ENCODE measurements at regions not wholly inside any gene's neighbourhood (a gene's known extent, or its start where the extent isn't known, plus 50 kb on each side); places are given as distances from the start of the nearest gene placed in this dataset.
"Not testable (repeated sequence)": the region's sequence is repeated elsewhere in the genome, so short reads cannot be mapped to it uniquely, and the experiment has no call there.

DNA sequence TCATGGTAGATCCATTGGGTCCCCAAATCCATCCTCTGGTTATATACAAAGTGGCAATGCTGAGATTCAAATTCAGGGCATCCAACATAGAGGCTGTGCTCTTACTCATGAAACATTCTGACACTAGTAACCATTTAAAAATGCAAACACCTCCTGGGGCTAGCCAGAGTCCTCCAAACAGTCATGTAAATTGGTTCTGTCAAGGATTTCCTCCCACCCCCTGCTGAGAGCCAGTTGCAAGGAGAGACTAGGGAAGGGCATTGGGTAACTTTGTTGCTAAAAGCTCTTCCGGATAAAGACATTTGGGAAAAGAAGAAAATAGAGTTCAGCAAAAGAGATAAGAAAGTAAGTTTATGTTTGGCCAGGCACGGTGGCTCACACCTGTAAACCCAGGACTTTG is 58.3 kb downstream of the ART5 start:
- not testable (repeated sequence) for DNase-seq

DNA sequence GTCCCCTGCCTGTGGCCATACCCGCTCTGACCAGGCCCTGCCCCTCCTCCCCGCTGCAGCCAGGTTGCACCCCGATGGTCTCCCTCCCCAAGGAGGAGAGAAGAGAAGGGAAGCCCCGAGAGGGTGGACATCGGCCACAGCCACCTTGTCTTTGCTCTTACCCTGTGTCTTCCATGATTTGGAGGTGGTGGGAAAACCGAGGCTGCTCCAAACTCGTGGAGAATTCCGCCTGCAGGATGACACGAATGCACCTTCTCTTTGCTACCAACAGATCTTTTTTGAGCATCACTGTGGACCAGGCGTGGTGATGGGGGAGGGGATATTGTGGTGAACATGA is 60.4 kb downstream of the ART5 start:
- DNase-seq = not testable (repeated sequence)

DNA sequence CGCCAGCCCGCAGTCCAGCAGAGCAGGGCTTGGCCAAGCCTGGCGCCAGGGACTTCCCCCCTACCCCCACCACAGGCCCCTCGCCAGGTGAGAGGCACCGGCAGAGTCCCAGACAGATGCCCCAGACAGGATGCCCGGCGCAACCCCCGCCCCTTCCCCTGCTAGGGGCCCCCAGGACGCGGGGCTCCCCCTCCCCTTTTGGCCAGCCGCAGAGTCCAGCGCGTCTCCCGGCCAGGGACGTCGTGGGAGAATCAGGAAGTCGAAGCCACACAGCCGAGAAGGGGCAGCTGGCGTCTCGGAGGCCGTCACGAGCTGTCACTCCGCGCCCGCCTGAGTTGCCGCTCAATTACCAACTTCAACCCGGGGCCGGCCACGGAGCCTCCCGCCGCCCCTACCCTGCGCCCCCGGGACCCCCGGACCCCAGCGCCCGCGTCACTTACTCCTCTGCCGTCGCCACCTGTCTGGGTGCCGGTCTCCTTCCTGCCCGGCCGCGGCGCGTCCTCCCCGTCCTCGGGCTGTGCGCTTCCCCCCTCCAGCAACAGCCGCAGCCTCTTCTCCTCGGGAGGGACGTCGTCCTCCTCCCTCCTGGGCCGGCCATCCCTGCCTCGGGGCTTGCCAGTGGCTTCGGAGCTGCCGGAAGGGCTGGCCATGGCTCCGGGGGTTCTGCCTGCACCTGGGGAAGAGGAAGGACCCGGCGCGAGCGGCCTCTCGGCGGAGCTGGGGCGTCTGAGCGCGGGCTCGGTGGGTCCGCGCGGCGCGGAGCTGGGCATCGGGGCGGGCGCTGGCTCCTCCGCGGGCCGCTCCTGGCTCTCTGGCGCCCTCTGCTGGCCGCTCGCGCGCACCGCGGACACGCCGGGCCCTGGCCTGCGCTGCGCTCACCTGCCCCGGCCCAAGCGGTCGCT is 61.1 kb downstream of the ART5 start:
- DNase-seq = peak; percentile 30

DNA sequence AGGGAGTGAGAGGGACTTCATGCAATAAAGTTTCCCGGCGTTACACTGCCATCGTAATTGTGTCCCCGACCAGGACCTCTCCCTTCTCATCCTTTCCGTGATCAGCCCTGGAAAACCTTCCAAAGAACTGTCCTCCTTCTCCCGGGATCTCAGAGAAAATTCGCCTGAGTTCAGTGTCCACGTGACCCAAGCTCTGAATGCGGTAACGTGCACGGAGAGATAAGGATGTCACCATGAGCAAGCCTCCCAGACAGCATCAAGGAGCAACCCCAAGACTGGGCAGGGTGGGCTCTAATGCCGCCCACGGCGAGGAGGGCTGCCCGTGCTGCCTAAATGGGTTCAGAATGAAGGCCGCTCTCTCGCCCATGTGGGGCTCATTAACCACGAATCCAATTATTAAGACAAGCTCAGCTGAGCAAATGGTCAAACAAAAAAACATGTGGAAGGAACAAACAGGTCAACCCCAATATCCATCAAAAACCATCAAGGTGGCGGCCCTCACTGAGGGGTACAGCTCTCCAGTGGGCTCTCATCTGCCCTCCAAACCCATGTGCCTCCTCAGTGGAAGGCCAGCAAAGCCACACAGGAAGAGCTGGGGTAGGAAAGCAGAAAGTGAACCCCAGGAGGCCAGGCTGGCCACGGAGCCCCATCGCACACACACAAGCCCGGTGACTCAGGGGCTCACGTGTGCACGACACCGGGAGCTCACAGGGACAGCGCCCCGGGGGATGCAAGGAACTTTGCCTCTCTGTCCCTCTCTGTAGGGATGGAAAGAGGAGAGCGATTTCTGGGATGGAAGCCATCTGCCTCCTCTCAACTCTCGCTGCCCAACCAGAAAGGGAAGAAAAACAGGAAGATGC is 62.0 kb downstream of the ART5 start:
- DNase-seq = not testable (repeated sequence)

DNA sequence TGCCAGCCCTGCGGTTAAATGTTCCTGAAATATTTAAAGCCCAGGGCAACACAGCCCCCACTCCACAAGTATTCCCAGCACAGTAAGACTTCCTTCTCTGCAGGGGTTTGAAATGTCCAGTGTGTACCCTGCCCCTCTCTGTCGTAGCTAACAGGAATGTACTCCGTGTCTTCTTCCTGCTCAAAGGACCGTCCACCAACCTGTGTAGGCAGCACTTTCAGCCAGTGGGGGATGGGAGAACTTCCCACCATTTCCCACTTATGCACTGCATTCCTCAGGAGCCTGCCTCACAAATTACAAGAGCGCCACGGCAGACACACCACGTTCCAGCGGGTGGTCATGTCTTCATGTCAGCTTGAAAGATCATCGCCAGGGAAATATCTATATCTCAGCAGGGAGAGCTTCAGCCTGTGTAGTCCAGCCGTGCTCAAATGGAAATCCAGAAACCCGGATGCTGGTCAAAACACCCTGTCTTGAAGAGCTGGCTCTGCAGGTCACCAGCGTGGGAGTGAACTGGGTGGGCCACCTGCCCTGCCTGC is 65.7 kb downstream of the ART5 start:
- not testable (repeated sequence) for DNase-seq

DNA sequence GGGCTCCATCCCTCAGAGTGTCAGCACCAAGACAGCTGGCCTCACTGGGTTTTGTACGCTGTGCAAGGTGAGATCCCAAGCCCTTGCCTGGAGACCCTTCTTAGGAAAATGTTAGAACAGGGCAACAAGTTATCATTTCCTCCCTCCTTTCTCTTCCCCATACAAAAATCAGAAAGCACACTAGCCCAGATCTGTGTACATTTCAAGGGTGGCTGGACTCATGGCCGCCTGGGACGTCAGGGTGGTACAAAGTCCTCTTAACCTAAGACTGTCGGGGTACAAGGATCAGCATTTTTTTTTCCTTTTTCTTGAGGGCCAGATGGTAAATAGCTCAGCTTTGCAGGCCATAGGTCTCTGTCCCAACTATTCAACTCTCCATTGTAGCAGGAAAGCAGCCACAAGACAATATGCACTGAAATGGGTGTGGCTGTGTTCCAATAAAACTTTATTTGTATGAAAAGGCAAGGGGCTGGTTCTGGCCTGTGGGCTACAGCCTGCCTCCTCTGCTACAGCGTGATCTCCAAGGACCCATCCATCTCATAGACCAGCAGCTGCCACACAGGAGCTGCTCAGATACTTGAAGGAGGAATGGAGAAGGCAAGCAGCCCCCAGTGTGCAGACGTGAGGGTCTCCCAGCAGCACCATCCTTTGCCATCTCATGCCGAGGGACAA is 68.7 kb downstream of the ART5 start:
- DNase-seq = not testable (repeated sequence)

DNA sequence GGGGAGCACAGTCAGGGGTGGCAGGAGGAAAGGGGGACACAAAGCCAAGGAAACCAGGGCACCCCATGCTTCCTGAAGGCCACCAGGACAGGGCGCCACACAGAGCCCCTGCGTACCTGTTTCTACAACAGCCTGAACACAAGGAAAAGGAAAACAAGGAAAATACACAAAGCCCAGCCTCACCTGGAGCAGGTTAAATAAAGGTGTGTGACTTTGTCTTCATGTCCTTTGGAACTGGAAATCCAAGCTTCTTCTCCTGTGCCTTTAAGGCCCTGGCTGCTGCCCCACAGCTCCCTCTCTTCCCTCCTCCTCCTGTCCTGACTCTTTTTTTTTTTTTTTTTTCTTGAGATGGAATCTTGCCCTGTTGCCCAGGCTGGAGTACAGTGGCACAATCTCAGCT is 70.0 kb downstream of the ART5 start:
- DNase-seq = not testable (repeated sequence)

DNA sequence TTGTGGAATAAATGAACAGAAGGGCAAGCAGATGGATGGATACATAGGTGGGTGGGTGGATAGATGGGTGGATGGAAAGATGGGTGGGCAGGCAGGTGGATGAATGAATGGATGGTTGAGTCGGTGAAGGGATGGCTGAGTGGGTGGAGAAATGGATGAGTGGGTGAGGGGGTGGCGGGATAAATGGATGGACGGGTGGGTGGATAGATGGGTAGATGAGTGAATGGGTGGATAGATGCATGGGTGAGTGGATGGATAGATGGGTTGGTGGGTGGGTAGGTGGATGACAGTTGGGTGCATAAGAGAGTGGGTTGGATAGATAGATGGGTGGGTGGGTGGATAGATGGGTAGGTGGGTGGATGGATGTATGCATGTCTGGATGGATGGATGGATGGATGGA is 76.0 kb downstream of the ART5 start:
- not testable (repeated sequence) for DNase-seq

DNA sequence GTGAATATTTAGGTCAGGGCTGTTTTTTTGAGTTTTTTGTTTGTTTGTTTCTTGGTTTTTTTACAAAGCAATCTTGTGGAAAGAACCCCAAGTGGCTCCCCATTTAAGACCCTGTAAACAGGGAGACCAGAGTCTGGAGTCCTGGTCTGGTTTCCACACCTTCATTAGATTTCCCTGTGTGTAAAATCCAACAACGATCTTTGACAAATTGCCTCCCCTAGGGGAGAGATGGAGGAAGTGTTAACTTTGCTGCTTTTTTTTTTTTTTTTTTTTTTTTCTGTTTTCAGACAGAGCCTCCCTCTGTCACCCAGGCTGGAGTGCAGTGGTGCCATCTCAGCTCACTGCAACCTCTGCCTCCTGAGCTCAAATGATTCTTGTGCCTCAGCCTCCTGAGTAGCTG is 77.4 kb downstream of the ART5 start:
- DNase-seq = not testable (repeated sequence)

DNA sequence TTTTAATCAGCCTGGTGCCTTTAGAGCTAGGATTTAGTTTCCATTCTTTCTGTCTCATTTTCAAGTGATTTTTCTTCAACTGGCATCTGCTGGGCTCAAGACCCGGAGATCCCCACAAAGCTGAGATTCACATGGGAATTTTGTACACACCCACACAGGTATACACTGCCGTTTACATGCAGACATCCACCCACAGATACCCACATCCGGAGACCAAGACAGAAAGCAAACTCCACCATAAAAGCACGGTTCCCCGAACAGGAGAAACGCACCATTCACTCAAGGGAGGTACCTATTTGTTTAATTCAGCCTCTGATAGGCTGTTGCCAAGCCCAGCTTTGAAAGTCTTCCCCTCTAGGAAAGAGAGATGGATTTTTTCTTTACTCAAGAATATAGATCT is 87.2 kb downstream of the ART5 start:
- DNase-seq = not testable (repeated sequence)

DNA sequence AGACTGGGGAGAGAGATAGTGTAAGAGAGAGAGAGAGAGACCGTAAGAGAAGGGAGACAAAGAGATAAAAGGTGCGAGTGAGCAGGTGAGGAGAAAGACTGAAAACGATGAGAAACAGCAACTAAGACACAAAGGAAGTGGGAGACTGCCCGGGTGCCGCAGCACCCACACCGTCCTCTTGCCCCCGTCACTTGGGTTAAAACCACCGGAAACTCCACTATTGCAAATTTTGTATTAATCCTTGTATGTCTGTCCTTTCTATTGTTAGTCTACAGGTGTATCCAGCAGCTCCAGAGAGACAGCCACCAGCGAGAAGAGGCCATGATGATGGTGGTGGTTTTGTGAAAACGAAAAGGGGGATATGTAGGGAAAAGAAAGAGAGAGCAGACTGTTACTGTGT is 96.8 kb downstream of the ART5 start:
- DNase-seq = not testable (repeated sequence)

DNA sequence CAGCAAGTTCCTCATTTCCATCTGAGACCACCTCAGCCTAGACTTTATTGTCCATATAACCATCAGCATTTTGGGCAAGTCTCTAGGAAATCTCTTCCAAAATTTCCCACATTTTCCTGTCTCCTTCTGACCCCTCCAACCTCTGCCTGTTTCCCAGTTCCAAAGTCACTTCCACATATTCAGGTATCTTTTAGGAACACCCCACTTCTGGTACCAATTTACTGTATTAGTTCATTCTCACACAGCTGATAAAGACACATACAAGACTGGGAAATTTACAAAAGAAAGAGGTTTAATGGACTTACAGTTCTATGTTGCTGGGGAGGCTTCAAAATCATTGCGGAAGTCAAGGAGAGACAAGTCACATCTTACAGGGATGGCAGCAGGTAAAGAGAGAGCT is 103.6 kb downstream of the ART5 start:
- DNase-seq = not testable (repeated sequence)

DNA sequence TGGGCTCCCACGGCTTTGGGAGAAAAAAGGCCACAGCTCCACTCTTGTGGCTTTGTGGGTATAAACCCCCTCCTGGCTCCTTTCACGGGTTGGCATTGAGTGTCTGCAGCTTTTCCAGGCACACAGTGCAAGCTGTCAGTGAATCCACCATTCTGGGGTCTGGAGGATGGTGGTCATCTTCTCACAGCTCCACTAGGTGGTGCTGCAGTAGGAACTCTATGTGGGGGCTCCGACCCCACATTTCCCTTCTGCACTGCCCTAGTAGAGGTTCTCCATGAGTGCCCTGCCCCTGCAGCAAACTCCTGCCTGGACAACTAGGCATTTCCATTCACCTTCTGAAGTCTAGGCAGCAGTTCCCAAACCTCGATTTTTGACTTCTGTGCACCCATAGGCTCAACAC is 104.5 kb downstream of the ART5 start:
- not testable (repeated sequence) for DNase-seq

DNA sequence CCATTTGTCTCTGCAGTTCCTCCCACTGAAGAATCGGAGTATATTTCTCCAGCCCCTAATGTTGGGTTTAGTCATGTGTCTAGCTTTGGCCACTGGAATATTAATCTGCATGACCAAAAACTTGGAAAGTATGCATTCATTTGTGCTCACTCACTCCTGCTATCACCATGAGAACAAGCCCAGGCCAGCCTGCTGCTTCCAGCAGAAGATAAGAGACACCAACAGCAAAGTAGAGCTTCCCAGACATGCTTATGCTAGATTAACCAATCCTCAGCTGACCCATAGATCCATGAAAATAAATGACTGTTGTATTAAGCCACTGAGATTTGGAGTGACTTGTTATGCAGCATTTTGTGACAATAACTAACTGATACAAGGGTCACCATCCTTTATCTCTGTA is 108.8 kb downstream of the ART5 start:
- DNase-seq = not testable (repeated sequence)

DNA sequence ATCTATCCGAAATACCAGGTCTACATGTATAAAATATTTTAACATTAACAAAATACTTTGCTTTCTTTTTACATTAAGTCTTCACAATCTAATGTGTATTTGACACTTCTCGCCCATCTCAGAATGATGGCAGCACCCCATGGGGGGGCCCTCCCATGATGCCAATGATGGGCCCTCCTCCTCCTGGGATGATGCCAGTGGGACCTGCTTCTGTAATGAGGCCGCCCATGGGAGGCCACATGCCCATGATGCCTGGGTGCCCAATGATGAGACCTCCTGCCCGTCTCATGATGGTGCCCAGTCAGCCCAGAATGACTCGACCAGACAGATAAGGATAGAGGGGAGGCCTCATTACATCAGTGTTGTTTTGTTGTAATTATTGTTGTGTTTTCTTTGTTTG is 110.5 kb downstream of the ART5 start:
- not testable (repeated sequence) for DNase-seq

DNA sequence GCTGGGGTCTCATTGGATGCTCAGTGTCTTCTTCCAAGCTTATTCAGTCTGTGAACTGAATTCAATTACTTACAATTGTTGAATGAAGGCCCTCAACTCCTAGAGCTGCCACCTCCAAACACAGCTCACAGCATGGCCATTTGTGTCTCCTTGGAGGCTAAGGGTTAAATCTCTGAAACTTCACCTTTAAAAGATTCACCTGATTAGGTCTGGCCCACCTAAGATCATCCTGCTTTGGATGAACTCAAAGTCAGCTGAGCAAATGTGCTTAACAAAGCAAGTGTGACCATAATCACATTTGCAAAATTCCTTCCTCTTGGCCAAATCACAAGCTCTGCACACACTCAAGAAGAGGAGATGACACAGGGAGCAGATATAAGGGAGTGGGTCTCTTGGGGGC is 118.2 kb downstream of the ART5 start:
- DNase-seq = not testable (repeated sequence)

DNA sequence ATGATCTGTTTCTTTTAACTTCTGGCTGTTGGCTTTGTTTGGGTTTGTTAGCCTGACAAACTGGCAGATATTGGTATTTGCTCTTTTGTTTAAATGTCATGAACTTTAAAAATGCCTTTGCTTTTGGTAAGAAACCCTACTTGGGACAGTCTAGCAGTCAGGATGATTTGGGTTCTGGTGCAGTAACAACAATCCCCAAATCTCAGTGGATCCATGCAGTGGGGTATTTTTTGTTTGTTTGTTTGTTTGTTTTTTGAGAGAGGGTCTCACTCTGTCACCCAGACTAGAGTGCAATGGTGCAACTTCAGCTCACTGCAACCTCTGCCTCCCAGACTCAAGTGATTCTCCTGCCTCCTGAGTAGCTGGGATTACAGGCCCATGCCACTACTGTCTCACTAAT is 120.9 kb downstream of the ART5 start:
- DNase-seq = not testable (repeated sequence)

DNA sequence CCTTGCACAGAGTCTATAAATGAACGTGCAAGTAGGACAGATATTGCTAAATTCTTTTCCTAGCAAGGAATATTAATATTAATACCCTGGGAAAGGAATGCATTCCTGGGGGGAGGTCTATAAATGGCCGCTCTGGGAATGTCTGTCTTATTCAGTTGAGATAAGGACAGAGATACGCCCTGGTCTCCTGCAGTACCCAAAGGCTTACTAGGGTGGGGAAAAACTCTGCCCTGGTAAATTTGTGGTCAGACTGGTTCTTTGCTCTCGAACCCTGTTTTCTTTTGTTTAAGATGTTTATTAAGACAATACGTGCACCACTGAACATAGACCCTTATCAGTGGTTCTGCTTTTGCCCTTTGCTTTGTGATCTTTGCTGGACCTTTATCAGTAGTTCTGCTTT is 122.0 kb downstream of the ART5 start:
- not testable (repeated sequence) for DNase-seq

DNA sequence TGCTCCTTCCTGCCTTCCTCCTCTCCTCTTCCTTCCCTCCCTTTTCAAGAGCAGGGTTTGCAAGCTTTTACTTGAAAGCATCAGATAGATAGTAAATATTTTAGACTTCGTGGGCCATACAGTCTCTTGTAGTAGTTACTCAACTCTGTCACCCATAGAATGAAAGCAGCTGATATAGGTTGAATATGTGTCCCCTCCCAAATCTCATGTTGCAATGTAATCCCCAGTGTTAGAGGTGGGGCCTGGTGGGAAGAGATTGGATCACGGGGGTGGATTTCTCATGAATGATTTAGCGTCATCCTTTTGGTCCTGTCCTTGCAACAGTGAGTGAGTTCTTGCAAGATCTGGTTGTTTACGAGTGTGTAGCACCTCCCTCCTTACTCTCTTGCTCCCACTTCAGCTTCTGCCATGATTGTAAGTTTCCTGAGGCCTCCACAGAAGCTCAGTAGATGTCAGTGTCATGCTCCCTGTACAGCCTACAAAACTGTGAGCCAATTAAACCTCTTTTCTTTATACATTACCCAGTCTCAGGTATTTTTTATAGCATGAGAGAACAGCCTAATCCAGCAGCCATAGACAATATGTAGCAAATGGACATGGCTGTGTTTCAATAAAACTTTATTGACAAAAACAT is 124.7 kb downstream of the ART5 start:
- DNase-seq = not testable (repeated sequence)

DNA sequence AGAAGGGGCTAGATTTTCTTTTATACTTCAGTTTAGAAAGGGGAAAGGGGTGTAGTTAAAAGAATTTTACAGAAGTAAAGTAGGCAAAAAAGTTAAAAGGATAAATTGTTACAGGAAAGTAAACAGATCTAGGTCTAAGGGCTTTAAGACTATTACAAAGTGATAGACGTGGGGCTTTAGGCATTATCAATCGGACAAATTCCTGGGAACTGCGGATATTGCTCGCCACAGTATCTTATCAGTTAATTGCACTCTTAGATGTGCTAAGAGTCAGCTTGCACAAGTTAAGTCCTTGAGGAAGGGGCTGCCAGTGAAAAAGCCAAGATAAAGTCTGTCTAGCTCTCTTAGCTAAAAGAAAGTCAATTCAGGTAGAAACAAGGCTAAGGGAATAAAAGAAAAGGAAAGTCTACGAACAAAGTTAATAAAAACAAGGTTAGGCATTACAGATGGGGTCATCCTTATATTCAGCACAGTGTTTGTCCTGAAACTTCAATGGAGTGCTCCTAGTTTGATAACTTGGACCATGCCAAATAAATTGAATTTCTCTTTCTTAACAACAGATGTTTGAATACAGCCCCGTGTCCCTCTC is 125.4 kb downstream of the ART5 start:
- DNase-seq = not testable (repeated sequence)

DNA sequence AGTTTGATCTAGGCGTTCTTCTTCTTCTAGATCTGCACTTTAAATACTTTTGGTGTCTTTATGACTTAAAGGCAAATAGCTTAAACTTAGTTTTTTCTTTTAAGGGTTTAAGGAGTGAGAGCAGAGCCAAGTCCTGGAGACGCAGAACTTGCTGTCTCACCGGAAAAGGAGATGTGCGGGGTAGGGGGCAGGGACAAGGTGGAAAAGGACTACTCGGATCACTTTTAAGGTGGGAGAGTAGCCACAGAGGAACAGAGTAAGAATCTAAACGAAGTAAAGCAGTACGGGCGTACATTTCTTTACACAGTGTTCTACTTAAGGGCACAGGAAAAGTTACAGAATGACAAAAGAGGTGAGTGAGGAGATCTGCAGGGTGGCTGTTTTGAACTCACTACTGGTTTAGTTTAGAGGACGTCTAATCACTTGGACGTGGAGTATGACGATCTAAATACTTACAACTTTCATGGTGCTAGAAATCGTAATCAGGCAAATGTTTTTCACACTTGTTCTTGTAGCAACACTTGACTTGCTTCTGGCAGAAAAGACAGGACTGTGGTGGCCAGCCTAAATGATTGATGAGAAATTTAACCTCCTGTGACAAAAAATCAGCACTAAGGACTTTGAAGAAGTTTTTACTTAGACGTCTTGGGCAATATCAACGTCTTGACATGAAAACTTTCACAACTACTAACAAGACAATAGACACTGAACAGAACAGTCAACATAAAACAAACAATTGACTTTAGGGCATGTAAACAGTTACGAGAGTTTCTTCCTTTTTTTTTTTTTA is 127.0 kb downstream of the ART5 start:
- not testable (repeated sequence) for DNase-seq
